ENCODE measurements at regions not wholly inside any gene's neighbourhood (a gene's known extent, or its start where the extent isn't known, plus 50 kb on each side); places are given as distances from the start of the nearest gene placed in this dataset.

GRCh38 chr22:48155446-48155845 lies 1393.0 kb downstream of the TBC1D22A start:
- FAIRE-seq (no peak), DNase-seq (ENCODE audit: low spot score) (no peak), ATAC-seq (no peak)
- WGBS (ENCODE audit: low lambda C conversion rate), result 6% methylated on average over 2 of the region's 8 CpGs
- CTCF ChIA-PET (ENCODE audit: low intra/inter-chr PET ratio, low total read pairs), result no interaction called here
- no peaks in the 10 kb centered on the region for H3K9me3 ChIP-seq (ENCODE audit: low read length)
- no TSS peak for BruUV-seq (replicated peaks)
- no peaks in the 10 kb centered on the region for H3K36me3 ChIP-seq (replicated peaks in 1 of 2; ENCODE audit: control insufficient read depth in 1 of 2, insufficient read depth in 2 of 2, low read length in 2 of 2)
- no peak overlapping the region for H3K4me3 ChIP-seq (replicated peaks in 1 of 3; ENCODE audit: insufficient read depth in 1 of 3, low read depth in 2 of 3, low read length in 3 of 3)
- no peaks in the 10 kb centered on the region for H3K79me2 ChIP-seq (ENCODE audit: insufficient read depth, low read length)
- no peaks in the 10 kb centered on the region for H4K20me1 ChIP-seq (ENCODE audit: insufficient read depth, low read length)
- H3K4me1 ChIP-seq (ENCODE audit: insufficient read depth, low read length), result no peaks in the 10 kb centered on the region
- no peak overlapping the region for H3K4me2 ChIP-seq (ENCODE audit: low read depth, low read length)
- H2AFZ ChIP-seq (ENCODE audit: low read length), result no peak overlapping the region
- POLR2A ChIA-PET, result no interaction called here
- peaks cover 3 to 29% of the 10 kb centered on the region in 2 experiments; a peak in 4 of 5 replicates for H3K27me3 ChIP-seq (ENCODE audit: control insufficient read depth in 1 of 2, insufficient read depth in 2 of 2, low read length in 2 of 2)
- no peak overlapping the region for H3K9ac ChIP-seq (ENCODE audit: insufficient read depth, low read depth, low read length)
- intact Hi-C loops (cut with micrococcal nuclease; ENCODE audit: unreplicated experiment) (no loop called here), in situ Hi-C loops (cut with HindIII; ENCODE audit: extremely low pct_ligation_motif_present, low pct_unique_long_range_greater_than_20kb) (no loop called here)
- H3K27ac ChIP-seq (ENCODE audit: extremely low read length, insufficient read depth, low read length), result no peak overlapping the region
- TF ChIP-seq ZNF646 (CRISPR knock-in tag; IDR thresholded peaks at IDR 0.05) (no peak), HNF1B (CRISPR knock-in tag; IDR thresholded peaks at IDR 0.05) (no peak), TGIF2 (CRISPR knock-in tag; IDR thresholded peaks at IDR 0.05) (no peak), ZFP82 (CRISPR knock-in tag; IDR thresholded peaks at IDR 0.05; ENCODE audit: borderline replicate concordance) (no peak), MEIS1 (CRISPR knock-in tag; IDR thresholded peaks at IDR 0.05; ENCODE audit: borderline replicate concordance) (no peak), ELF3 (CRISPR knock-in tag; IDR thresholded peaks at IDR 0.05) (no peak), MAFG (CRISPR knock-in tag; IDR thresholded peaks at IDR 0.05) (no peak), DR1 (CRISPR knock-in tag; IDR thresholded peaks at IDR 0.05) (no peak), MXD1 (CRISPR knock-in tag; IDR thresholded peaks at IDR 0.05) (no peak), NFRKB (IDR thresholded peaks at IDR 0.05) (no peak), ATRX (CRISPR knock-in tag; IDR thresholded peaks at IDR 0.05; ENCODE audit: borderline replicate concordance) (no peak), ZNF138 (CRISPR knock-in tag; IDR thresholded peaks at IDR 0.05; ENCODE audit: low read depth) (no peak), GTF2F1 (IDR thresholded peaks at IDR 0.05; ENCODE audit: low read length) (no peak), CHD4 (IDR thresholded peaks at IDR 0.05; ENCODE audit: borderline replicate concordance, low read length) (no peak), MLLT10 (CRISPR knock-in tag; IDR thresholded peaks at IDR 0.05) (no peak)

All from HepG2 (cell line).